IPS-NIHi11 (cell line): ENCODE measurements at regions not wholly inside any gene's neighbourhood (a gene's known extent, or its start where the extent isn't known, plus 50 kb on each side); places are given as distances from the start of the nearest gene placed in this dataset.
A peak's percentile ranks its signal among the peaks of the same experiment; 100 is the strongest.

Source experiments
- DNase-seq: peaks from one replicate; pipeline ENCODE4 v3.0.0; 2012; ENCODE audit warnings: mixed read lengths, low spot score

- no peak for DNase-seq
These were observed 53.7 kb upstream of the TRAK1 start for GRCh38 chr3:42037318-42037945.

GRCh38 chr3:42036483-42036823 lies 54.7 kb upstream of the TRAK1 start:
- DNase-seq = no peak

- no peak for DNase-seq
These were observed 55.2 kb upstream of the TRAK1 start for GRCh38 chr3:42035816-42036482.

- DNase-seq = no peak
These were observed 56.1 kb upstream of the TRAK1 start for GRCh38 chr3:42035007-42035406.

GRCh38 chr3:42033741-42034140 lies 57.4 kb upstream of the TRAK1 start:
- no peak for DNase-seq

GRCh38 chr3:42032693-42033349 lies 58.3 kb upstream of the TRAK1 start:
- no peak for DNase-seq

GRCh38 chr3:42031808-42032480 lies 59.2 kb upstream of the TRAK1 start:
- DNase-seq = peak; percentile 21

GRCh38 chr3:42028474-42028873 lies 62.7 kb upstream of the TRAK1 start:
- DNase-seq = no peak

GRCh38 chr3:42027571-42027970 lies 63.6 kb upstream of the TRAK1 start:
- no peak for DNase-seq

GRCh38 chr3:42025370-42026138 lies 63.7 kb upstream of the ULK4 start:
- peak; percentile 83 for DNase-seq

GRCh38 chr3:42024591-42025351 lies 62.9 kb upstream of the ULK4 start:
- DNase-seq = peak; percentile 19

GRCh38 chr3:42023380-42023779 lies 61.5 kb upstream of the ULK4 start:
- no peak for DNase-seq

GRCh38 chr3:42022355-42022754 lies 60.5 kb upstream of the ULK4 start:
- DNase-seq = no peak

GRCh38 chr3:42020684-42021307 lies 58.9 kb upstream of the ULK4 start:
- no peak for DNase-seq

GRCh38 chr3:42019953-42020260 lies 58.0 kb upstream of the ULK4 start:
- no peak for DNase-seq

GRCh38 chr3:42019144-42019952 lies 57.4 kb upstream of the ULK4 start:
- no peak for DNase-seq

- DNase-seq = peak; percentile 33
These were observed 53.1 kb upstream of the ULK4 start for GRCh38 chr3:42014921-42015533.

- DNase-seq = no peak
These were observed 52.6 kb upstream of the ULK4 start for GRCh38 chr3:42014458-42014920.

- DNase-seq = peak; percentile 69
These were observed 52.0 kb upstream of the ULK4 start for GRCh38 chr3:42013691-42014457.
